HG03064 (cell line): ENCODE measurements at regions not wholly inside any gene's neighbourhood (a gene's known extent, or its start where the extent isn't known, plus 50 kb on each side); places are given as distances from the start of the nearest gene placed in this dataset.

Experiments used
- ATAC-seq: cut with Tn5 transposase; IDR thresholded peaks from one replicate; pipeline ENCODE4 v1.9.1; 2021; ENCODE audit warnings: low read depth; ENCODE audit not compliant: unreplicated experiment

- ATAC-seq = no peak
These were observed 189.8 kb upstream of the RBMS3 start for GRCh38 chr3:29090912-29091597.

- no peak for ATAC-seq
These were observed 189.2 kb upstream of the RBMS3 start for GRCh38 chr3:29091599-29092189.

DNA sequence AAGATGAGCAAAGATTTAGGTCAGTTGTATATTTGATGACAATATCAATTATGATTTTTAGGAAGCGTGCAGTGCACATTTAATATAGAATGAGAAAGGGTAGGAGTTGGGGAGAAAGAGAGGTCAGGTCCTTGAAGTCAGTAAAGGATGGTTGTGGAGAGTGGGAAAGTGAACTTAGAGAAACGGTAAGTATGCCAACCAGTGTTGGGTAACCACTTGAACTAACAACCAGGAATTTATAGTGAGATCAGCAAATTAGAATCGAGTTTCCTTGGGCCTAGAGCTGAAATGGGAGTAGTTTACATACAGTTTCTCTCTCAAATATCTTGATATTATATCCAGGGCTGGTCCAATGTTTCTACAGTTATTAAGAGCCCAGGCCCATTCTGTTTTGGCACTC is 188.5 kb upstream of the RBMS3 start:
- no peak for ATAC-seq

DNA sequence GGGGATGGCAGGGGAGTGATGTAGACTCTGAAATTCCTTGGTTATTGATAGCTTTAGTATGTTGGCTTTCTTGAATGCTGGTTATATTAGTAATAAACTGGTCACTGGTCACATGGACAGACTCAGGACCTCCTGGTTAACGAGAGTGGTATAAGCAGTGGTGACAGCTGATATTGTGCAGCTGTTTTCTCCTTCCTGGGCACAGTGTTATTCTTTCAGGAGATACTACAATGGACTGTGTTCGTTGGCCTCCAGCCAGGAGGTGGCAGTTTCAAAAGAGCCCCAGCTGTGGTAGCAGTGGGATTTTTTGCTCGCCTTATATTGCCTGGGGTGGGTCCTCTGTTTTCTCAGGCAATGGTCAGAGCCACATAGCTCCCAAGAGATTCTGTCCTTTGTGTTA is 181.6 kb upstream of the RBMS3 start:
- no peak for ATAC-seq

DNA sequence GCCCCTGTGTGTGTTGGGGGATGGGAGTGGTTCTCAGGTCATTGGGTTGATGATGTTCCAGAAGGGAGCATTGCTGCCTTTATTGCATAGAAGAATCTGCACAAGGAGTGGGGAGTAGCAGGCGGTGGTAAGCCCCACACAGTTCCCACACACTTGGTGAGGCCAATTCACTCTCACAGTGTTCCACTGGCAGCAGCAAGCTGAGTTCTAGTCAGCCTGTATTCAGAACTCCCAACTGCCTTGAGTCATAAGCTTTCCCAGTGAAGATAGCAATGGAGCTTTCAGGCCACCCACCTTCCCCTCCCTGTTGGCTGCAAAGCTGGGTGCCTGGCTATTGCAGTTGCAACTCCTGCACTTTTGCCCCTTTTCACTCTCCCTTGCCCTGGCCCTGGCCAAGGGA is 181.1 kb upstream of the RBMS3 start:
- ATAC-seq = no peak

DNA sequence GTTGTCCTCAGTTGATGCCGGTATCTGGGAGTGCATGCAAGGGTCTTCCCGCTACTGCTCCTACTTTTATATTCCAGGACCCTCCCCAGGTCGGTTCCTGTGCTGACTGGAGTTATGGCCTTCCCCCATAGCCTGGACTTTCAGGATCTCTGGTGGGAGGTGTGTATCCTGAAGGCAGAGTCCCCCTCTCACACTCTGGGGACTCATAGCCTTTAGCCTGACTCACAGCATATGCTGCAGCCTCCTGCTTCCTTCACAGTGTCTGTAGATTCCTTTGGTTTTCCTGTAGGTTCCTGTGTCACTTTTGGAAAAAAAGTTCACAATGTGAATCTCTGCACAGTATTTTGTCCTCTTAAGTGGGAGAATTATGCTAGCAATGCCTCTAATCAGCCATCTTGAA is 180.6 kb upstream of the RBMS3 start:
- no peak for ATAC-seq

- no peak for ATAC-seq
These were observed 152.9 kb upstream of the RBMS3 start for GRCh38 chr3:29128001-29128400.

DNA sequence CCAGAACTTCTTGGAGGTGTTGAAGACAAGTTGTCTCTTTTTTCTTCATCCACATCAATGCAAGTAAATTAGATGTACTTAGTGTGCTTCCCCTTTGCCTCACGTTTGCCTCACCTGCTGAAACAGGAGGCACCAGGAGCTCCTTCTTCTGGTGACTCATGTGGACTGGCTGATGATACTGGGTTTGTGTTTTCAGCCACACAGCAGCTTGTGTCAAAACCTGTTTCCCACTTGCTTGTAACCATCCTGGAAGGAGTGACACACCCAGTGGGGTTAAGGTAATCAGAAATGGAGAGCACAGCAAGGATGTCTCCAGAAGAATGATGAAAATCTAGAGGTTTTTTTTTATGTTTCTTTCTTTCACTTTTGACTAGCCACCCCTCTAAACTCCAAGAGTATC is 143.3 kb upstream of the RBMS3 start:
- ATAC-seq = no peak

DNA sequence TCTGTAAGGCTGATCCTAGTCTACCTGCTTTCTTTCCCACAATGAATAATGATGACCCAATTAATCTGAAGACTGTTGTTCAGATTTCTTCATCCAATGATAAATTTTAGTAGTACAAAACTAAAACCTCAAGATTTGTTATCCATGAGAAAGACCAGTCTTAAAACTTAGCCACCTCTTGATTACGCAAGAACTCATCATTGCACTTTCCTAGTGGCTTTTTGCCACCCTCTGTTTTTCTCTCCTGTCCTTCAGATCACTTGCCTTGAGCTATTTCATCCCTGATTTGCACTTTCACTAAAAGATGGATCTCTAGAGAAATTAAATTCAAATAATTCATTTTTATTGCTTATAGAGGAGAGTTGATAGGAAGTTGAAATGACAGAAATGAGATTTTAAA is 142.7 kb upstream of the RBMS3 start:
- ATAC-seq = no peak

- ATAC-seq = no peak
These were observed 140.2 kb upstream of the RBMS3 start for GRCh38 chr3:29140666-29141065.

GRCh38 chr3:29141197-29141917 is 139.5 kb upstream of the RBMS3 start:
- no peak for ATAC-seq

DNA sequence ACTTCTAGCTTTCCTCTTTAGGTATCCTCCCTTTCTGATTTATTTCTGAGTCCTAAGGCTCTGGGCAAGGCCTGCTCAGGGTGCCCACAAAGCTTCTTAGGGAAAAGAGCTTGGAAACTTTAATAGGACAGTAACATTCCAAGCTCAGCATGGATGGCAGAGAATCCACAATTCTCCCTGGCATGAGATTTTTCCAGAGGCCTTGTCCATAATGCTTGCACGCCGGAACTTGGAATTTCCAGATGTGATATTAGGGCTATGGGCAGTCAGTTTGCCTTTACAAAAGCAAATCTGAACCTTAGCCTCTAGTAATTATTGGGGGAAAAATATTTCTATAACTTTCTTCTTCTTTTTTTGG is 139.0 kb upstream of the RBMS3 start:
- no peak for ATAC-seq

DNA sequence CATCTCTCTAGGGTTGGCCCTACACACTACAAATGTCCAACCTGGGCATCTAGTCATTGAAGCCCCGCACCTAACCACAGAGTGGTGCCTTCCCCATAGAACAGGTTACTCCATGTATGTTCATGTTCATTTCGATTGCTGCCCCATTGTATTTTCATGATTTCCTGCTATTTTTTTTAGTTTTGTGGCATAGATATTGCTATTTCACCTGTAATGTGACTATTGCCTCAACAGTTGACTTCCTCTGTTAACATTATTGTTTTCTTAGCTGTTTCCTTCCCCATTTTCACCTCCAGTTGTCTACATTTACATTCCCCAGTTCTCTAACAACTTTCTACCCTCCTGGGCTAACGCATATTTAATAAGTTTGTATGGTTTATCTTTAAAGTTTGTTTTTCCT is 137.7 kb upstream of the RBMS3 start:
- ATAC-seq = no peak

DNA sequence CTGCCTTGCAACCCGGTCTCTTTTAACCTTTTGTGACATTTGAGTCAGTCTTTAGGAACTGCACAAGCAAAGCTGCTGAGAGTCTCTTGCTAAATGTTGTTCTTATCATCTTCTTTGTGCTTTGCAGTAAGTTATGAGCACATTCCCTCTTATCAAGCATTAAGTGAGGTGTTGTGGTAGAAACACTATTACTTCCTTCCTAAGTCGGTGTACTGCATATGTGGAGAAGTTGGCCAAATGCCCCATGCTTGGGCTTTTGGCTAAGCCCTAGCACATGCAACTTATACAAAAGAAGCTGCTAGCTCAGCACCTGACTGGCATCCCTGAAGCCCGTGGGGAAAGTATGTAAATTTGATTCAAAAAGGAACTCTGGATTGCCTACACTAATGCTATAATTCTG is 136.5 kb upstream of the RBMS3 start:
- no peak for ATAC-seq

- ATAC-seq = no peak
These were observed 136.1 kb upstream of the RBMS3 start for GRCh38 chr3:29144807-29145206.

GRCh38 chr3:29145360-29145759 is 135.5 kb upstream of the RBMS3 start:
- no peak for ATAC-seq

- no peak for ATAC-seq
These were observed 128.5 kb upstream of the RBMS3 start for GRCh38 chr3:29152379-29152778.

DNA sequence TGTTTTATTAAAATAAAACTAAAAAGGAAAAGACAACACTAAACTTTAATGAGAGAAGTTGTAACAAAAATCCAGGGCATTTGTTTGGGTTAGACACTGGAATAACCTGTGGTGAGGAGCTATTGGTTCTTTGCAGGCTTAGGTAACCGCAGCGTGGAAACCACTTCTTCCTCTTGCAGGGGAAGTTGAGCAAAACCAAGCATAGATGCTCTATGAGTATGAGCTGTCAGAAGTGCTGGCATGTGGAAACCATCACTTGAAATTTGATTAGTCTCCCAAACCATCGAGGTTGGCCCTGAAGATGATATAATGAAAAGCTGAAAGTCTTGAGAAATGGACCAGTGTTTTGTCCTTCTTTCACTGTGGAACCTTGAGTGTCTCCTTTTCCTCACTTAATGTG is 127.1 kb upstream of the RBMS3 start:
- ATAC-seq = no peak

DNA sequence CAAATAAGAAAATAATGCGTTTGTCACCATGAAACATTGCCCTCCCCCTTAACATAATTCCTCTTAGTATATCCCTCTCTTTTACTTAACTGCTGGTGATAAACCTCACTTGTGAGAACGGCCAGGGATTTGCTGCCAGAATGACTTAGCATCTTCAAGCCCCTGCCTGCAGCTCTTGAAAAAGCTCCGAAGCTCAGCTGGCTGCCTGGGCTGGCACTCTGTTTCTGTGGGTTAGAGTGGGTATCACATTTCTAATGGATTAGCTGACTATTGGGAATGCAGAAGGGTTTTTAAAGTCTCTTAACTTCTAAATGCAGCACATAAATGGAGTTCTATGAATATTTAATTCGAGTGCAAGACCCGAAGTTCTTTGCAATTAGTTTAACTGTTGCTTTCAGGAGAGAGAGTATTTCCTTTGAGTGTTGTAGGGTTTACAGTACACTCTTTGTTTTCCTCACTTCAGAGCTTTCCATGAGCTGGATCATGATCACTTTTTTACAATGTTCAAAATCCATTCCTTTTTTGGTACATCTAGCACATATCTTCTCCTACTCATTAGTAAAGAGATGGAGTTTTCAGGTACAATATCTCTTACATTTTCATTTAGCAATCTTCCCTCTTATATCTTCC is 124.7 kb upstream of the RBMS3 start:
- no peak for ATAC-seq

- no peak for ATAC-seq
These were observed 116.0 kb upstream of the RBMS3 start for GRCh38 chr3:29164825-29165224.

DNA sequence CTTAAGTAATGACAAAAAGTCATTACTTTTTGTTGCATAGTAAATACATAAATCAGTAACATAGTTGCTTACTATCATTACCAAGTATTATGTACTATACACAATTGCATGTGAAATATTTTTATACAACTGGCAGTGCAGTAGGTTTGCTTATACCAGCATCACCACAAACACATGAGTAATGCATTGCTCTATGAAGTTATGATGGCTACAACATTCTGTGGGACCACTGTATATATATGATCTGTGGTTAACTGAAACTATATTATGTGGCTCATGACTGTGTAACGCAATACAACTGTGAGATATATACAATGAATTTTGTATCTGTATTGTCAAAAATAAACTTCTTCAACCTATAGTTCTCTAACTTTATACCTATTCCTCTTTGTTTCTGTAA is 113.7 kb upstream of the RBMS3 start:
- ATAC-seq = no peak

DNA sequence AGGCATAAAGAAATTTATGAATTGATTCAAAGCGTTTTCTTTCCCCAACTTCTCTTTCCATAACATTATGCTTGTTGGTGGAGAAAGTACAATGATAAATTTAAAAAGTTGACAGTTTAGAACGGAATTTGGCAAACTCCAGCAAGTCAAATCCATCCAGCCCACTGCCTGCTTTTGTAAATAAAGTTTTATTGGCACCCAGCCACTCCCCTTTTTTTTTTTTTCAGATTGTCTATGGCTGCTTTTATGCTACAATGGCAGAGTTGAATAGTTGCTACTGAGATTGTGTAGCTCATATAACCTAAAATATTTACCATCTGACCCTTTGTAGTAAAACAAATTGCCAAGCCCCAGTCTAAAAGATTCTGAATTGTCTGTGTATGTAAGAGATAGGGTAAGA is 112.8 kb upstream of the RBMS3 start:
- ATAC-seq = no peak
